Liver (tissue), 7 donors: ENCODE measurements at regions not wholly inside any gene's neighbourhood (a gene's known extent, or its start where the extent isn't known, plus 50 kb on each side); places are given as distances from the start of the nearest gene placed in this dataset.

Source experiments
- DNase-seq: peaks from one replicate; pipeline ENCODE4 v3.0.0-alpha.2; 2017; ENCODE audit warnings: low spot score
- H3K27ac ChIP-seq, 2 donors: one replicate each; pipeline ENCODE4 v1.7.0; 2013; ENCODE audit warnings: inconsistent platforms in 2 of 2, low read length in 2 of 2, control low read depth in 1 of 2, low read depth in 1 of 2, mild to moderate bottlenecking in 1 of 2
- H3K27me3 ChIP-seq, 4 donors: one replicate each; pipeline versions ENCODE4 v1.6.1 to v1.7.0; 2013; ENCODE audit warnings: low read length in 3 of 4, inconsistent platforms in 1 of 4, mild to moderate bottlenecking in 1 of 4, moderate library complexity in 1 of 4; ENCODE audit not compliant: control insufficient read depth in 4 of 4, insufficient read depth in 4 of 4
- H3K36me3 ChIP-seq, 4 donors: one replicate each; pipeline versions ENCODE4 v1.6.1 to v1.7.0; 2013; ENCODE audit warnings: low read length in 3 of 4, mild to moderate bottlenecking in 3 of 4, low read depth in 1 of 4, moderate library complexity in 1 of 4; ENCODE audit not compliant: control insufficient read depth in 4 of 4, insufficient read depth in 3 of 4
- H3K4me1 ChIP-seq, 4 donors: one replicate each; pipeline versions ENCODE4 v1.6.1 to v1.7.0; 2013; ENCODE audit warnings: low read length in 3 of 4, mild to moderate bottlenecking in 3 of 4, moderate library complexity in 1 of 4; ENCODE audit not compliant: control insufficient read depth in 4 of 4, insufficient read depth in 4 of 4
- H3K4me3 ChIP-seq, 3 donors: one replicate each; pipeline versions ENCODE4 v1.6.1 to v1.7.0; 2013; ENCODE audit warnings: low read length in 3 of 3, control low read depth in 1 of 3, low read depth in 1 of 3, mild to moderate bottlenecking in 1 of 3
- H3K9ac ChIP-seq, 2 donors: one replicate each; pipeline ENCODE4 v1.7.0; 2013; ENCODE audit warnings: low read length in 2 of 2, mild to moderate bottlenecking in 2 of 2, moderate library complexity in 2 of 2, control low read depth in 1 of 2, low read depth in 1 of 2
- H3K9me3 ChIP-seq, 4 donors: one replicate each; pipeline versions ENCODE4 v1.6.1 to v1.7.0; 2013; ENCODE audit warnings: low read length in 3 of 4; ENCODE audit not compliant: control insufficient read depth in 4 of 4
- ATF3 ChIP-seq: IDR thresholded peaks from 2 replicates; pipeline ENCODE4 v1.6.1; 2016; ENCODE audit warnings: antibody characterized with exemption
- EGR1 ChIP-seq, 2 donors: IDR thresholded peaks; 2 replicates each; pipeline ENCODE4 v1.6.1; 2016 to 2018; ENCODE audit warnings: antibody characterized with exemption in 2 of 2, low read depth in 2 of 2
- FOXA1 ChIP-seq: IDR thresholded peaks from 2 replicates; pipeline ENCODE4 v1.6.1; 2016; ENCODE audit warnings: antibody characterized with exemption
- FOXA2 ChIP-seq: IDR thresholded peaks from 2 replicates; pipeline ENCODE4 v1.6.1; 2016; ENCODE audit warnings: antibody characterized with exemption
- GABPA ChIP-seq, 2 donors: IDR thresholded peaks in 1 of 2; conservative IDR thresholded peaks in 1 of 2; 2 replicates each; pipeline ENCODE4 v1.6.1; 2016; ENCODE audit warnings: antibody characterized with exemption in 2 of 2, mild to moderate bottlenecking in 1 of 2, moderate library complexity in 1 of 2
- HNF4A ChIP-seq, 2 donors: conservative IDR thresholded peaks; 2 replicates each; pipeline ENCODE4 v1.6.1; 2016; ENCODE audit warnings: antibody characterized with exemption in 2 of 2, mild to moderate bottlenecking in 2 of 2
- HNF4G ChIP-seq: IDR thresholded peaks from 2 replicates; pipeline ENCODE4 v1.6.1; 2016; ENCODE audit warnings: antibody characterized with exemption
- JUND ChIP-seq, 2 donors: IDR thresholded peaks; 2 replicates each; pipeline ENCODE4 v1.6.1; 2016; ENCODE audit warnings: antibody characterized with exemption in 2 of 2
- MAX ChIP-seq: IDR thresholded peaks from 2 replicates; pipeline ENCODE4 v1.6.1; 2016; ENCODE audit warnings: antibody characterized with exemption
- NR2F2 ChIP-seq: IDR thresholded peaks from 2 replicates; pipeline ENCODE4 v1.6.1; 2016; ENCODE audit warnings: antibody characterized with exemption
- RAD21 ChIP-seq, 2 donors: IDR thresholded peaks; 2 replicates each; pipeline ENCODE4 v1.6.1; 2016; ENCODE audit warnings: antibody characterized with exemption in 2 of 2, mild to moderate bottlenecking in 2 of 2
- REST ChIP-seq: IDR thresholded peaks from 2 replicates; pipeline ENCODE4 v1.6.1; 2016; ENCODE audit warnings: antibody characterized with exemption, mild to moderate bottlenecking
- RXRA ChIP-seq, 2 donors: IDR thresholded peaks; 2 replicates each; pipeline ENCODE4 v1.6.1; 2017 to 2018; ENCODE audit warnings: antibody characterized with exemption in 2 of 2, mild to moderate bottlenecking in 1 of 2
- SP1 ChIP-seq: IDR thresholded peaks from 2 replicates; pipeline ENCODE4 v1.6.1; 2018; ENCODE audit warnings: antibody characterized with exemption, mild to moderate bottlenecking
- TAF1 ChIP-seq: conservative IDR thresholded peaks from 2 replicates; pipeline ENCODE4 v1.6.1; 2016; ENCODE audit warnings: antibody characterized with exemption, mild to moderate bottlenecking
- YY1 ChIP-seq: IDR thresholded peaks from 2 replicates; pipeline ENCODE4 v1.6.1; 2016; ENCODE audit warnings: antibody characterized with exemption, mild to moderate bottlenecking
- ZBTB33 ChIP-seq: IDR thresholded peaks from 2 replicates; pipeline ENCODE4 v1.6.1; 2016; ENCODE audit warnings: antibody characterized with exemption
- WGBS: extraction: QIAGEN DNeasy Blood & Tissue Kit; methylation state at CpG from one replicate; pipeline ENCODE4 v1.1.7; 2013; 5-methylcytosine and 5-hydroxymethylcytosine counted together
- donor health status: healthy.
- donor health status: healthy.
- donor health status: healthy.
- donor health status: healthy.

- Histone ChIP-seq H3K4me3 (no peak overlapping the region), H3K9me3 (no peaks in the 10 kb centered on the region), H3K36me3 (no peaks in the 10 kb centered on the region), H3K9ac (no peak overlapping the region), H3K27ac (no peak overlapping the region), H3K4me1 (no peaks in the 10 kb centered on the region), H3K27me3 (peaks cover 0 to 4% (median 1%) of the 10 kb centered on the region in 4 donors)
- no peak for DNase-seq
- 63% methylated on average over 4 of the region's 4 CpGs for WGBS
- TF ChIP-seq GABPA (IDR thresholded peaks at IDR 0.05 in 1 of 2, conservative IDR thresholded peaks at IDR 0.05 in 1 of 2) (no peak), EGR1 (IDR thresholded peaks at IDR 0.05; ENCODE audit: low read depth in 2 of 2) (no peak), YY1 (no peak), TAF1 (no peak)
Observed at GRCh38 chr15:98228846-98229245, 268.3 kb downstream of the ARRDC4 start.

GRCh38 chr15:98230975-98231374 lies 270.5 kb downstream of the ARRDC4 start:
- Histone ChIP-seq H3K36me3 (no peaks in the 10 kb centered on the region), H3K4me1 (no peaks in the 10 kb centered on the region), H3K27me3 (peaks cover 0 to 4% (median 1%) of the 10 kb centered on the region in 4 donors), H3K27ac (no peak overlapping the region), H3K4me3 (no peak overlapping the region), H3K9me3 (no peaks in the 10 kb centered on the region), H3K9ac (no peak overlapping the region)
- WGBS: 87% methylated on average over 5 of the region's 5 CpGs
- DNase-seq: no peak
- TF ChIP-seq RAD21 (IDR thresholded peaks at IDR 0.05) (no peak), GABPA (IDR thresholded peaks at IDR 0.05 in 1 of 2, conservative IDR thresholded peaks at IDR 0.05 in 1 of 2) (no peak), NR2F2 (no peak), ATF3 (no peak), JUND (IDR thresholded peaks at IDR 0.05) (no peak), TAF1 (no peak), HNF4G (no peak), YY1 (no peak), MAX (no peak), RXRA (IDR thresholded peaks at IDR 0.05) (no peak), FOXA2 (no peak), REST (no peak), FOXA1 (no peak), SP1 (no peak), EGR1 (IDR thresholded peaks at IDR 0.05; ENCODE audit: low read depth in 2 of 2) (no peak), ZBTB33 (no peak), HNF4A (conservative IDR thresholded peaks at IDR 0.05) (no peak)
